Activated CD4-positive, alpha-beta T cell treated with anti-CD3 and anti-CD28 coated beads for 36 hours (primary cell): ENCODE measurements at regions not wholly inside any gene's neighbourhood (a gene's known extent, or its start where the extent isn't known, plus 50 kb on each side); places are given as distances from the start of the nearest gene placed in this dataset.

Experiments
- ATAC-seq: fragments of 200-7000 bp; cut with Tn5 transposase; one replicate; pipeline ENCODE4 v1.10.0; 2021; ENCODE audit warnings: mild to moderate bottlenecking, moderate library complexity
- CTCF ChIA-PET: fragments of 350-600 bp; sonication (Branson Sonifier 250); formaldehyde crosslinking; loops from one replicate; lab custom pipeline; 2021; ENCODE audit warnings: antibody characterized with exemption; lab: Charles Lee
- POLR2A ChIA-PET: fragments of 350-600 bp; sonication (Branson Sonifier 250); formaldehyde crosslinking; loops from one replicate; lab custom pipeline; 2021; ENCODE audit warnings: antibody characterized with exemption, inconsistent platforms; lab: Charles Lee
- DNase-seq: peaks from one replicate; pipeline ENCODE4 v3.0.0-alpha.2; 2020
- H3K27ac Mint-ChIP-seq: one replicate; pipeline ENCODE4 v1.8.0; 2021; ENCODE audit warnings: mixed read lengths
- H3K27me3 Mint-ChIP-seq: one replicate; pipeline ENCODE4 v1.8.0; 2021; ENCODE audit warnings: mixed read lengths
- H3K36me3 Mint-ChIP-seq: one replicate; pipeline ENCODE4 v1.8.0; 2021; ENCODE audit warnings: low read depth, mixed read lengths
- H3K4me1 Mint-ChIP-seq: one replicate; pipeline ENCODE4 v1.8.0; 2021; ENCODE audit warnings: mixed read lengths
- H3K4me3 Mint-ChIP-seq: one replicate; pipeline ENCODE4 v1.8.0; 2021; ENCODE audit warnings: mild to moderate bottlenecking, moderate library complexity, mixed read lengths
- H3K9me3 Mint-ChIP-seq: one replicate; pipeline ENCODE4 v1.8.0; 2021; ENCODE audit warnings: low read depth, mixed read lengths
- intact Hi-C, 2 experiments: fragments of 100-400 bp; cut with DNase I in 1 of 2; cut with micrococcal nuclease in 1 of 2; formaldehyde crosslinking; loops; one replicate each; pipeline versions ENCODE4 v1.14.2 to v1.15.1; 2022 to 2024; cut with DNase I, micrococcal nuclease

DNA sequence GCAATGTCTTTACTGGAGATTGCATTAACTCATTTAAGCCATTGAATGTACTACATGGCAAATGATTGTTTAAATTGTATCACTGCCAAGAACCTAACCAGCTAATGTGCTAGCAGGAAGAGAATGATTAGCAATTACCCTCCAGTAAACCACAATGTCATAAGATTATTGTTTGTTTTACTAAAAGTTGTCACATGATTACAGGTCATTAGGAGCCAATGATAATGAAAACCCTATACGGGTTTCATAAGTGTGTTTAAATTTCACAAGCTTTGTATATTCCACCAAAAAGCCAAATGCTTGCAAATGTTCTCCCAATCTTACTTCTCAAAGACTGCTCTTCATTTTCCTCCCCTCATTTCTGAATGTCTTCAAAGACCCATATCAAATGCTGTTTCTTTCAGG, 76.5 kb upstream of the PPP1R3C start:
- Mint-ChIP-seq H3K4me3 (no peak overlapping the region), H3K4me1 (no peaks in the 10 kb centered on the region), H3K27ac (no peak overlapping the region), H3K36me3 (no peaks in the 10 kb centered on the region), H3K9me3 (no peaks in the 10 kb centered on the region), H3K27me3 (peaks cover 12% of the 10 kb centered on the region)
- intact Hi-C loops = no loop called here
- ChIA-PET POLR2A (no interaction called here), CTCF (interaction anchor here (1.0 kb wide), 1 partner anchor 34 kb away, joined by 3 read pairs; no protein-coding TSS in a partner anchor)
- ATAC-seq (no peak), DNase-seq (no peak)

- ATAC-seq (no peak), DNase-seq (no peak)
- Mint-ChIP-seq H3K27ac (no peak overlapping the region), H3K9me3 (no peaks in the 10 kb centered on the region), H3K4me1 (no peaks in the 10 kb centered on the region), H3K4me3 (no peak overlapping the region), H3K36me3 (no peaks in the 10 kb centered on the region), H3K27me3 (peaks cover 10% of the 10 kb centered on the region)
- intact Hi-C loops = no loop called here
- CTCF ChIA-PET = no interaction called here
- POLR2A ChIA-PET = no interaction called here
Measured at GRCh38 chr10:91708174-91708861, 75.4 kb upstream of the PPP1R3C start.

GRCh38 chr10:91707236-91707635, 74.4 kb upstream of the PPP1R3C start:
- H3K27me3 Mint-ChIP-seq = peaks cover 7% of the 10 kb centered on the region
- POLR2A ChIA-PET = no interaction called here
- no peaks in the 10 kb centered on the region for H3K9me3 Mint-ChIP-seq
- DNase-seq (no peak), ATAC-seq (no peak)
- CTCF ChIA-PET = no interaction called here
- H3K36me3 Mint-ChIP-seq = no peaks in the 10 kb centered on the region
- no peak overlapping the region for H3K4me3 Mint-ChIP-seq
- no peak overlapping the region for H3K27ac Mint-ChIP-seq
- H3K4me1 Mint-ChIP-seq = no peaks in the 10 kb centered on the region
- intact Hi-C loops = no loop called here

DNA sequence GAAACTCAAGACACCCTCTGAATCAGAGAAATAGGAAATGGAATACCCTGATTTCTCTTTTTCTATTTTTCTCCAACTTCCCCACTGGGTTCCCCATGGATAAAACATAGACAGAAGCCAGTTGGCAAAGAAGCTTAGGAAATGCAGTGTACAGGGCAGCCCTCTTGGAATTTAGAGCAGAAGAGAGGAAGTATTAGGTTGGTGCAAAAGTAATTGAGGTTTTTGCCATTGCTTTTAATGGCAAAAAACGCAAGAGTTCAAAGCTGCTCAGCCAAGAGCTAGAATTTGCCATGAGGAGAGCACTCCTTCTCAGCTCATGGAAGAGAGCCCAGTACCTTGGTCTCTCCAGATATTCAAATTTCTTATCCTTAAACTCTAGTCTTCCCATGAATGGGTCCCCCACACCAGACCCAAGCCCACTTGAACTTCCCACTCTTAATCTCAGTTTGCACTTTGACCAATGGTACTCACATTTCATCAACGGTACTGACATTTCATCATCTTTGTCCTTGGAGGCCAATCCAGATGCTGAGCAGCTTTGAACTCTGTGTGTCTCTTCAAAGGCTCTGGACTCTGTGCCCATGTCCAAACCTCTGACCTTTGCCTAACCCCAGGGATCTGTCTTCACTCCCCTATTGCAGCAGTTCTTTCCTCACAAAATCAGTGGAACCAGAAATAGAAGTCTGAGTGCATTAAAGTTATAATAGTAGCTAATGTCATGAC, 73.2 kb upstream of the PPP1R3C start:
- no peaks in the 10 kb centered on the region for H3K4me1 Mint-ChIP-seq
- ATAC-seq (no peak), DNase-seq (no peak)
- no peak overlapping the region for H3K27ac Mint-ChIP-seq
- no peak overlapping the region for H3K4me3 Mint-ChIP-seq
- CTCF ChIA-PET = no interaction called here
- H3K36me3 Mint-ChIP-seq = no peaks in the 10 kb centered on the region
- H3K27me3 Mint-ChIP-seq = peaks cover 7% of the 10 kb centered on the region
- intact Hi-C loops = no loop called here
- no peaks in the 10 kb centered on the region for H3K9me3 Mint-ChIP-seq
- POLR2A ChIA-PET = no interaction called here

DNA sequence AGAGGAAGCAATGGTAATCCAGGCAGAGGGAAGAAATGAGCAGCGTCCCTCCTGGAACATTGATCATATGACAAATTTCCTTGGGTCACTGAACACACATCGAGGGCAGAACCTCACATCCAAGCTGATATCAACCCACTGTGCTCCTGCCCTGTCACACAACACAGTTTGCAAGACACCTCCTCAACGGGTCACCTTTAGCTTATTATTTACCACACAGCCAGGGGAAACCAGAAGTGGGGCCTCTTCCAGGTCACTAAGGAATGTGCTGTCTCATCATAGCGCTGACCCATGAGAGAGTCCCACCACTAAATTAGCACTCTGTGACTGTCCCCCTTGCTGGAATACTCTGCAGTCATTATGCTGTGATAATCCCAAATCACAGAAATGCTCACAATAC, 69.7 kb upstream of the PPP1R3C start:
- POLR2A ChIA-PET = no interaction called here
- Mint-ChIP-seq H3K27me3 (peaks cover 5% of the 10 kb centered on the region), H3K4me1 (no peaks in the 10 kb centered on the region), H3K4me3 (no peak overlapping the region), H3K27ac (no peak overlapping the region), H3K36me3 (no peaks in the 10 kb centered on the region), H3K9me3 (no peaks in the 10 kb centered on the region)
- no peak for ATAC-seq
- no peak for DNase-seq
- intact Hi-C loops = no loop called here
- CTCF ChIA-PET = no interaction called here

DNA sequence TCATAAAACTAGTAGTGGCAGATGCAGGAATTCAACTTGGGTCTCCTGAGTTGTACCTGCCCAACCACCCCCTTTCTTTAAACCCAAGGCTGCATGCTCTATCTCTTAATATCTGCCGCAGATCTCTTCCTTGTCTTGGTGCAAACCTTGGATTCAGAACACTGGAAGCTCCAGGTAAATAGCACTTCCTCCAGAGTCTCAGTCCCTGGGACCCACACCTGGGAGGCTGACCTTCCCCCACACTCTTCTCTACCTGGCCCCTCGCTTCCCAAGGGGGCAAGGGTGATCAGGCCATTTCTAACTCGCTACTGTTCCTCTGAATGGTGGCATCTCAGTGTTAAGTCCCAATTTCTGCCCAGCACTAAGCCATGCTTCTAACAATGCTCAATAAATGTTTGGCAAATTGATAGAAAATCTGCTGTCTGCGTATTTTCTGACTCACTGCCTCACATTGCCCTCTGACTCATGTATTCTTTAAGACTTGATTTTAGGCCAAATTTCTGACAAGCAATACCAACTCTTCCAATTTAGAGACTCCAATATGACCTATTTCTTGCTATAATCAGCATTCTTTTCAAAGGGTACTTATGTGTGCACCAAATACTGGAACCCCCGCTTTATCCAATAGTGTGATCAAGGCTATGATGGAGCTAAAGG, 68.0 kb upstream of the PPP1R3C start:
- H3K27me3 Mint-ChIP-seq = peaks cover 2% of the 10 kb centered on the region
- ATAC-seq (no peak), DNase-seq (no peak)
- no peaks in the 10 kb centered on the region for H3K36me3 Mint-ChIP-seq
- H3K4me1 Mint-ChIP-seq = no peaks in the 10 kb centered on the region
- intact Hi-C loops = no loop called here
- ChIA-PET CTCF (interaction anchor here (0.6 kb wide), 1 partner anchor 115 kb away, joined by 4 read pairs; no protein-coding TSS in a partner anchor), POLR2A (no interaction called here)
- no peak overlapping the region for H3K4me3 Mint-ChIP-seq
- no peak overlapping the region for H3K27ac Mint-ChIP-seq
- H3K9me3 Mint-ChIP-seq = no peaks in the 10 kb centered on the region

GRCh38 chr10:91700273-91700672, 67.4 kb upstream of the PPP1R3C start:
- H3K36me3 Mint-ChIP-seq = no peaks in the 10 kb centered on the region
- ChIA-PET CTCF (interaction anchor here (0.6 kb wide), 1 partner anchor 116 kb away, joined by 4 read pairs; no protein-coding TSS in a partner anchor), POLR2A (no interaction called here)
- intact Hi-C loops = no loop called here
- ATAC-seq (no peak), DNase-seq (no peak)
- H3K27ac Mint-ChIP-seq = no peak overlapping the region
- H3K4me3 Mint-ChIP-seq = no peak overlapping the region
- no peaks in the 10 kb centered on the region for H3K9me3 Mint-ChIP-seq
- peaks cover 2% of the 10 kb centered on the region for H3K27me3 Mint-ChIP-seq
- no peaks in the 10 kb centered on the region for H3K4me1 Mint-ChIP-seq

DNA sequence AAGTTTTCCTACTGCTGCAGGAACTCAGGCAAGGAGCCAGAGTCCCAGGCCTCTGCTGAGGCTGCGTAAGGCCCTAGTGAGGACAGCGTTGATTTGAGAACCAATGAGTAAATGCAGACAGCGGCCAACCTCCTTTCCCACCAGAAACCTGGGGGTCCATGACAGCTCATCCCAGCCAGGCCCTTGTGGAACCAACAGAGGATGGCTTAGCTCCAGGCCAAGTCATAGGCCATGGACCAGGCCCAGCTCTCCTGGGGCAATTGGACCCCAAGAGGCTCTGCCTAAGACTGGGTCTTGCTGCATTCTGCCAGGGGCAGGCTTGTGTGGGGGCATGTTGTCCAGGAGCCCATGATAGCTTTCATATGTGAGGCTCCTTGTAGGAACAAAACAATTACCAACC, 65.4 kb upstream of the PPP1R3C start:
- Mint-ChIP-seq H3K27me3 (peaks cover 4% of the 10 kb centered on the region), H3K27ac (no peak overlapping the region), H3K9me3 (no peaks in the 10 kb centered on the region), H3K4me1 (no peaks in the 10 kb centered on the region), H3K4me3 (no peak overlapping the region), H3K36me3 (no peaks in the 10 kb centered on the region)
- ATAC-seq = no peak
- ChIA-PET POLR2A (interaction anchor here (0.6 to 0.7 kb wide), 2 partner anchors 44 to 69 kb away, joined by 3 read pairs; no protein-coding TSS in a partner anchor), CTCF (interaction anchor here (0.7 kb wide), 1 partner anchor 18 kb away, joined by 3 read pairs; no protein-coding TSS in a partner anchor)
- no peak for DNase-seq
- intact Hi-C loops = no loop called here

- no peaks in the 10 kb centered on the region for H3K9me3 Mint-ChIP-seq
- H3K27ac Mint-ChIP-seq = no peak overlapping the region
- H3K4me1 Mint-ChIP-seq = peaks cover 4% of the 10 kb centered on the region
- ChIA-PET POLR2A (no interaction called here), CTCF (interaction anchor here (0.6 to 1.6 kb wide), 13 partner anchors 13 to 396 kb away, joined by 3 to 9 read pairs (median 3); no protein-coding TSS in a partner anchor)
- no peak overlapping the region for H3K4me3 Mint-ChIP-seq
- ATAC-seq (no peak), DNase-seq (peak; percentile 31)
- H3K27me3 Mint-ChIP-seq = peaks cover 4% of the 10 kb centered on the region
- intact Hi-C loops = loop anchor here (1.0 to 5.0 kb wide), 5 partner anchors 142 to 397 kb away; no protein-coding TSS in a partner anchor
- H3K36me3 Mint-ChIP-seq = no peaks in the 10 kb centered on the region
Measured at GRCh38 chr10:91694170-91694794, 61.4 kb upstream of the PPP1R3C start.

DNA sequence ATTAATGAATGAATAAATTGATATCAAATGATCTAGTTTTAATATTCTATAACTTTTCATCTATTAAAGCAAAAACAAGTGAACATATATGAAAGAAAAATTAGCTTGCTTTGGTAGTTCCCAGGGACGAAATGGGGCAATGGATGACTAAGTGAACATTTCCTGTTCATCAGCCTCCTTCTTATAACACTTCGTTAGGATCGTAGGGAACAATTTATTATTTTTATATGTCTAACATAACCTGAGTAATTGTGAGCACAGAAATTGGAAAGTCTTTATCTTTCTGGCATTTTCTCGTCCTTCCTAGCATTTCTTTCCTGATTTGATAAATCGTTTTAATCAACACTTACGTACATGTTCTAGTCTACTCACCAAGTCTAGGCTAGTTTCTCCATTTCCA, 59.1 kb upstream of the PPP1R3C start:
- intact Hi-C loops = loop anchor here (1.0 to 5.0 kb wide), 3 partner anchors 59 to 395 kb away; partner anchors contain the start of gene PPP1R3C (in 1 of the 2)
- Mint-ChIP-seq H3K9me3 (no peaks in the 10 kb centered on the region), H3K36me3 (no peaks in the 10 kb centered on the region), H3K27me3 (peaks cover 4% of the 10 kb centered on the region), H3K4me3 (no peak overlapping the region), H3K27ac (no peak overlapping the region), H3K4me1 (peaks cover 4% of the 10 kb centered on the region)
- CTCF ChIA-PET = interaction anchor here (0.6 to 1.3 kb wide), 4 partner anchors 197 to 1010 kb away, joined by 3 to 6 read pairs (median 3); no protein-coding TSS in a partner anchor
- no peak for ATAC-seq
- POLR2A ChIA-PET = no interaction called here
- DNase-seq = no peak
